ENCODE measurements at regions not wholly inside any gene's neighbourhood (a gene's known extent, or its start where the extent isn't known, plus 50 kb on each side); places are given as distances from the start of the nearest gene placed in this dataset.

DNA sequence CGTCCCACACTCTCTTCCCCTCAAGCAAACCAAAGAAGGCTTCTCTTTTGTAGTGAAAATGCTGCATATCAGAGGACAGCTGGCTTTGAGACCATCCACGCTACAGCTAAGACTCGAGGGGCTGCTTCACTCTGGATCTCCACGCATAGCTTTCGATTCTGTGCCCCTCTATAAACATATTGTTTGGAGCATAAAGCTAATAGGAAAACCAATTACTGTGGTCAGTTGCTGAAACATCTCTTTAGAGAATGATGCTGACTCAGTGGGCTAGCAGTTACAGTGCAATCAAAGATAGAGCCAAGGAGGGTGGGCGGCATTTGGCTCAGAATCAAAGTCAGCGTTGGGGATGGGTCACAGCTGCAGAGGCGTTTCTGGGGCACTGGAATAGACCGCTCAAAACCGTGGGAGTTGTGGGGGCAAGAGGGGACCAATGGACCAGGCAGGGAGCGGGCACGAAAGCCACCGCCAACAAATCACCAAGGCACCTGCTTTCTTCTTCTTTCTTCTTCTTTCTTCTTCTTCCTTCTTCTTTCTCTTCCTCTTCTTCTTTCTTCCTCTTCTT is 76.7 kb downstream of the RASL11A start:
- TF ChIP-seq ZNF274 (IDR thresholded peaks at IDR 0.05; ENCODE audit: low read depth, low read length), result no peak
- TF ChIP-seq YY1 (IDR thresholded peaks at IDR 0.05; ENCODE audit: insufficient read depth, insufficient read length), result no peak
